CD4-positive, alpha-beta memory T cell (primary cell): ENCODE measurements at regions not wholly inside any gene's neighbourhood (a gene's known extent, or its start where the extent isn't known, plus 50 kb on each side); places are given as distances from the start of the nearest gene placed in this dataset.

ENCODE experiments used
- CTCF ChIA-PET: fragments of 350-600 bp; sonication (Branson Sonifier 250); formaldehyde crosslinking; loops from one replicate; lab custom pipeline; 2021; ENCODE audit warnings: inconsistent platforms; ENCODE audit not compliant: partially characterized antibody; lab: Charles Lee
- POLR2A ChIA-PET: fragments of 350-600 bp; sonication (Branson Sonifier 250); formaldehyde crosslinking; loops from one replicate; lab custom pipeline; 2021; ENCODE audit not compliant: partially characterized antibody; lab: Charles Lee
- DNase-seq, 5 donors: peaks; one replicate each; pipeline versions ENCODE4 v3.0.0 to v3.0.0-alpha.2; 2020 to 2022; ENCODE audit warnings: mixed read lengths in 1 of 5
- H3K27ac ChIP-seq: one replicate; pipeline ENCODE4 v1.7.0; 2013; ENCODE audit warnings: low read depth, low read length
- H3K27me3 ChIP-seq: 2 replicates; pipeline ENCODE4 v1.7.0; 2013; ENCODE audit warnings: mild to moderate bottlenecking, low read length, moderate library complexity; ENCODE audit not compliant: insufficient read depth
- H3K36me3 ChIP-seq: 2 replicates; pipeline ENCODE4 v1.7.0; 2013; ENCODE audit warnings: mild to moderate bottlenecking, low read length, moderate library complexity; ENCODE audit not compliant: insufficient read depth
- H3K4me1 ChIP-seq: 2 replicates; pipeline ENCODE4 v1.7.0; 2013; ENCODE audit warnings: mild to moderate bottlenecking, low read length, moderate library complexity; ENCODE audit not compliant: insufficient read depth
- H3K4me3 ChIP-seq, 2 donors: one replicate each; pipeline ENCODE4 v1.7.0; 2013; ENCODE audit warnings: low read length in 2 of 2, mild to moderate bottlenecking in 1 of 2
- H3K9me3 ChIP-seq, 2 donors: one replicate each; pipeline ENCODE4 v1.7.0; 2013; ENCODE audit warnings: low read length in 2 of 2, control low read depth in 1 of 2; ENCODE audit not compliant: control insufficient read depth in 1 of 2
- H3K27ac Mint-ChIP-seq, 7 donors: one replicate each; pipeline ENCODE4 v1.8.0; 2020 to 2021; ENCODE audit warnings: mixed read lengths in 7 of 7, mild to moderate bottlenecking in 6 of 7, inconsistent platforms in 3 of 7, moderate library complexity in 3 of 7
- H3K27me3 Mint-ChIP-seq, 2 donors: one replicate each; pipeline ENCODE4 v1.8.0; 2020 to 2021; ENCODE audit warnings: mixed read lengths in 2 of 2
- H3K36me3 Mint-ChIP-seq, 2 donors: one replicate each; pipeline ENCODE4 v1.8.0; 2020 to 2021; ENCODE audit warnings: mixed read lengths in 2 of 2, inconsistent platforms in 1 of 2, mild to moderate bottlenecking in 1 of 2
- H3K4me1 Mint-ChIP-seq, 4 donors: one replicate each; pipeline ENCODE4 v1.8.0; 2020 to 2021; ENCODE audit warnings: mixed read lengths in 4 of 4, mild to moderate bottlenecking in 1 of 4
- H3K4me3 Mint-ChIP-seq, 8 donors: one replicate each; pipeline ENCODE4 v1.8.0; 2020 to 2021; ENCODE audit warnings: mixed read lengths in 8 of 8, mild to moderate bottlenecking in 7 of 8, moderate library complexity in 6 of 8, inconsistent platforms in 3 of 8
- H3K9me3 Mint-ChIP-seq, 8 donors: one replicate each; pipeline ENCODE4 v1.8.0; 2020 to 2021; ENCODE audit warnings: mixed read lengths in 8 of 8, mild to moderate bottlenecking in 5 of 8, inconsistent platforms in 3 of 8, moderate library complexity in 1 of 8
- intact Hi-C: fragments of 100-400 bp; cut with micrococcal nuclease; formaldehyde crosslinking; loops from one replicate; pipeline ENCODE4 v1.15.1; 2023

DNA sequence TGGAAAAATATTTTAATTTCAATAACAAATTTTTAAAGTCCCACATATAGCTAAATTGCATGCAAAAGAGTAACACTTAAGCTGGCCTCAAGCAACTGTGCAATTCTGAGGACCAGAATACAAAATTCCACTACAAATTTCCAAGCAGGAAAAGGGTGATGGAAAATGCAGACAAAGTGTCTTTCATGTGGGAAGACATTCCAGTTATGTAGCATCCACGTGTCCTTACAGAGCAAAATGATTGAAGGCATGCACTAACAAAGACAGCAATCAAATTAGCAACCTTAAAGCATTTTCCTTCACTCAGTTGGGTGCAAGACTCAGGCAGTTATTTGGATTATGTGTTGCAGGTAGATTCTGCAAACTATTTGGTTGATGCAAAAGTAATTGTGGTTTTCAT lies 203.7 kb downstream of the HERPUD2 start:
- intact Hi-C loops = no loop called here
- H3K9me3 Mint-ChIP-seq = peaks cover 0 to 1% (median 0%) of the 10 kb centered on the region in 8 donors
- CTCF ChIA-PET = no interaction called here
- no peaks in the 10 kb centered on the region for H3K36me3 ChIP-seq
- no peaks in the 10 kb centered on the region for H3K9me3 ChIP-seq
- no peak overlapping the region for H3K4me3 ChIP-seq
- POLR2A ChIA-PET = no interaction called here
- no peaks in the 10 kb centered on the region for H3K4me1 ChIP-seq
- no peak overlapping the region for H3K27ac Mint-ChIP-seq
- no peaks in the 10 kb centered on the region for H3K4me1 Mint-ChIP-seq
- DNase-seq = no peak
- peaks cover 1 to 5% of the 10 kb centered on the region in 2 donors for H3K27me3 Mint-ChIP-seq
- H3K27me3 ChIP-seq = no peaks in the 10 kb centered on the region
- H3K4me3 Mint-ChIP-seq = no peak overlapping the region
- H3K36me3 Mint-ChIP-seq = no peaks in the 10 kb centered on the region
- H3K27ac ChIP-seq = no peak overlapping the region

GRCh38 chr7:35487841-35488240 lies 207.1 kb downstream of the HERPUD2 start:
- H3K4me1 Mint-ChIP-seq = no peaks in the 10 kb centered on the region
- no peak overlapping the region for H3K4me3 Mint-ChIP-seq
- no peak overlapping the region for H3K4me3 ChIP-seq
- no peak for DNase-seq
- H3K36me3 ChIP-seq = no peaks in the 10 kb centered on the region
- peaks cover 0 to 1% (median 0%) of the 10 kb centered on the region in 8 donors for H3K9me3 Mint-ChIP-seq
- no peak overlapping the region for H3K27ac Mint-ChIP-seq
- intact Hi-C loops = no loop called here
- H3K27me3 Mint-ChIP-seq = peaks cover 6 to 18% of the 10 kb centered on the region in 2 donors
- H3K27me3 ChIP-seq = no peaks in the 10 kb centered on the region
- POLR2A ChIA-PET = no interaction called here
- H3K4me1 ChIP-seq = no peaks in the 10 kb centered on the region
- CTCF ChIA-PET = interaction anchor here (0.8 kb wide), 1 partner anchor 14 kb away, joined by 3 read pairs; no protein-coding TSS in a partner anchor
- no peaks in the 10 kb centered on the region for H3K36me3 Mint-ChIP-seq
- no peak overlapping the region for H3K27ac ChIP-seq
- no peaks in the 10 kb centered on the region for H3K9me3 ChIP-seq

DNA sequence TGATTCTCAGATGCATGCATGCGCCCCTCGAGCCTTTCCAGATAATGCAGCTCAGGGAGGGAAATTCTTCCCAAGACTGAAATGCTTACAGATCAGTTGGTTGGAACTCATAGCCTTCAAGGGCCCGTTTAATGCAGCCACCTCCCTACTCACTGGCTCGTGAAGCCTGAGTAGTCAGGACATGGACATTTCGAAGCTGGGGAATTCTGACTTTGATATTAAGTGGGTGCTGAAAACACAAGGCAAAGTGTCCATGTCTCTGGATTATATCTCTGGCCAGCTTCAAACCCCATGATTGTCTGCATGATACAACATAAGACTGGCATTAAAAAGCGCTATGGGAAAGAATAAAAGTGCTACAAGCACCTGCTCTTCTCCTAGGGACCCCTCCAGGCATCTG lies 207.5 kb downstream of the HERPUD2 start:
- Histone ChIP-seq H3K36me3 (no peaks in the 10 kb centered on the region), H3K27ac (no peak overlapping the region), H3K4me1 (no peaks in the 10 kb centered on the region), H3K9me3 (no peaks in the 10 kb centered on the region), H3K4me3 (no peak overlapping the region), H3K27me3 (no peaks in the 10 kb centered on the region)
- H3K4me1 Mint-ChIP-seq = no peaks in the 10 kb centered on the region
- no peak overlapping the region for H3K27ac Mint-ChIP-seq
- H3K9me3 Mint-ChIP-seq = peaks cover 0 to 1% (median 0%) of the 10 kb centered on the region in 8 donors
- no peaks in the 10 kb centered on the region for H3K36me3 Mint-ChIP-seq
- POLR2A ChIA-PET = no interaction called here
- H3K27me3 Mint-ChIP-seq = peaks cover 6 to 17% of the 10 kb centered on the region in 2 donors
- DNase-seq = no peak
- intact Hi-C loops = no loop called here
- CTCF ChIA-PET = no interaction called here
- H3K4me3 Mint-ChIP-seq = no peak overlapping the region

- Mint-ChIP-seq H3K4me3 (no peak overlapping the region), H3K27ac (no peak overlapping the region), H3K9me3 (peaks cover 0 to 1% (median 0%) of the 10 kb centered on the region in 8 donors), H3K4me1 (no peaks in the 10 kb centered on the region), H3K36me3 (no peaks in the 10 kb centered on the region), H3K27me3 (peaks cover 14 to 16% of the 10 kb centered on the region in 2 donors)
- DNase-seq = no peak
- Histone ChIP-seq H3K9me3 (no peaks in the 10 kb centered on the region), H3K36me3 (no peaks in the 10 kb centered on the region), H3K27ac (no peak overlapping the region), H3K4me1 (no peaks in the 10 kb centered on the region), H3K4me3 (no peak overlapping the region), H3K27me3 (no peaks in the 10 kb centered on the region)
- ChIA-PET CTCF (no interaction called here), POLR2A (no interaction called here)
- intact Hi-C loops = no loop called here
Observed at GRCh38 chr7:35485436-35485835, 209.5 kb downstream of the HERPUD2 start.

DNA sequence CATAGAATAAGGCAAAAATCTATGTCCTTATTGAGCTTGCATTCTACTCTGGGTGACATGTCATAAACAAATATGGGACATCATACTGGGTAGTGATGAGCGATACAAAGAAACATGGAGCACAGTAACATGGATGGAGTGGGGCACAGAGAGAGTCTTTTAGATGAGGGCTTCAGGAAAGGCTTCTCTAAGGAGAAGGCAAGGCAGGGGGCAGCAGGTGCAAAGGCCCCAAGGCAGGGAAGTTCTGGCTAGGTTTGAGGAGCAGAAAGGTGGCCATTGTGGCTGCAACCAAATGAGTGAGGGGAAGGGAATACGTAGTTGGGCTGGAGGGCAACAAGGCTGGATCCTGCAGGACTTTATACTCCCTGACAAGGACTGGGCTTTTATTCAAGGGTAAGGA lies 211.4 kb downstream of the HERPUD2 start:
- POLR2A ChIA-PET = no interaction called here
- H3K4me1 Mint-ChIP-seq = no peaks in the 10 kb centered on the region
- H3K9me3 Mint-ChIP-seq = peaks cover 0 to 5% (median under 1%) of the 10 kb centered on the region in 8 donors
- no peak overlapping the region for H3K4me3 ChIP-seq
- no peaks in the 10 kb centered on the region for H3K9me3 ChIP-seq
- peak overlapping the region in 1 of 7 donors; percentile 42 for H3K27ac Mint-ChIP-seq
- intact Hi-C loops = no loop called here
- DNase-seq = no peak
- no peaks in the 10 kb centered on the region for H3K4me1 ChIP-seq
- peak overlapping the region in 1 of 8 donors; percentile 26 for H3K4me3 Mint-ChIP-seq
- no peaks in the 10 kb centered on the region for H3K36me3 ChIP-seq
- no peaks in the 10 kb centered on the region for H3K36me3 Mint-ChIP-seq
- H3K27me3 ChIP-seq = no peaks in the 10 kb centered on the region
- H3K27ac ChIP-seq = no peak overlapping the region
- CTCF ChIA-PET = no interaction called here
- H3K27me3 Mint-ChIP-seq = peaks cover 14 to 16% of the 10 kb centered on the region in 2 donors

DNA sequence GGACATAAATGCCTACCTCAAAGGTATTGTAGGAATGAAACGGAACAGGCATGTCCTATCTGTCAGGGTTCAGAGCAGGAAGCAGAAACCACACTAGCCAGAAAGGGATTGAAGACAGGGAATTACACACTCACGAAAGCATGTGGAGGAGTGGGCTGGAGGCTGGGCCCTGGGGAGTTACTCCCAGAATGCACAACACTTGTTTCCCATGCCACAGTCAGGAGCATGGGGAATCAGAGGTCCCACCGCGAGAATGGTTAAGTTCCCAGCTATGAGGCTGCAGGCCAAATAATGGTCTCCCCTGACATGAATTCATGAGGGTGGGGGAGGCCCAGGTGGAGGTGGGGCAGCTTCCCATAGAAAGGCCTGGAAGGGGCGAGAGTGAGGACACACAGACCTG lies 212.7 kb downstream of the HERPUD2 start:
- Mint-ChIP-seq H3K36me3 (peaks cover 0 to under 1% of the 10 kb centered on the region in 2 donors), H3K9me3 (peaks cover 1 to 18% (median 12%) of the 10 kb centered on the region in 8 donors), H3K27ac (no peak overlapping the region), H3K4me1 (no peaks in the 10 kb centered on the region), H3K27me3 (peaks cover 15 to 18% of the 10 kb centered on the region in 2 donors), H3K4me3 (no peak overlapping the region)
- intact Hi-C loops = no loop called here
- Histone ChIP-seq H3K27me3 (no peaks in the 10 kb centered on the region), H3K4me3 (no peak overlapping the region), H3K4me1 (no peaks in the 10 kb centered on the region), H3K9me3 (no peaks in the 10 kb centered on the region), H3K27ac (no peak overlapping the region), H3K36me3 (no peaks in the 10 kb centered on the region)
- CTCF ChIA-PET = no interaction called here
- POLR2A ChIA-PET = no interaction called here
- DNase-seq = no peak

DNA sequence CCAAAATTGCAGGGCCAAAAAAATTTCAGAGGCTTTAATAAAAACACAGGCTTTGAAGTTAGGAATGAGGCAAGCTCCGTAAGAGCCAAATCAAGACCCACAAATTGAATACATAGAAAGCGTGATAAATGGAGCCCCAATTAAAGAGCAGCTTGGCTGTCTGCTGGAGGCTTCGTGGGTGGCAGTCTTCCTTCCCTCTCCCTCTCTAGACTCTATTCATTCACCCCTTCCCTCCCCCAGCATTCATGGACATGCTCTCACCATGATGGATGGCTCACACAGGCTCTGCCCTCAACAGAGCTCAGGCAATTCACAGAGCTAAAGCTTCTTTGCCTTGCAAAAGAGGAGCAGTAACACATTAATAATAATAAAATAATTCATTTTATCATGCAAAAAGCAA lies 214.1 kb downstream of the HERPUD2 start:
- no peaks in the 10 kb centered on the region for H3K9me3 ChIP-seq
- no peak overlapping the region for H3K27ac Mint-ChIP-seq
- H3K9me3 Mint-ChIP-seq = peaks cover 1 to 28% (median 18%) of the 10 kb centered on the region in 8 donors
- no peak overlapping the region for H3K4me3 Mint-ChIP-seq
- H3K27ac ChIP-seq = no peak overlapping the region
- peaks cover 2 to 3% of the 10 kb centered on the region in 2 donors for H3K36me3 Mint-ChIP-seq
- no peak for DNase-seq
- H3K4me3 ChIP-seq = no peak overlapping the region
- H3K36me3 ChIP-seq = no peaks in the 10 kb centered on the region
- intact Hi-C loops = no loop called here
- no peaks in the 10 kb centered on the region for H3K27me3 ChIP-seq
- H3K27me3 Mint-ChIP-seq = peaks cover 15 to 19% of the 10 kb centered on the region in 2 donors
- ChIA-PET CTCF (no interaction called here), POLR2A (no interaction called here)
- H3K4me1 ChIP-seq = no peaks in the 10 kb centered on the region
- H3K4me1 Mint-ChIP-seq = no peaks in the 10 kb centered on the region

- ChIA-PET CTCF (no interaction called here), POLR2A (no interaction called here)
- Histone ChIP-seq H3K27me3 (peaks cover 4% of the 10 kb centered on the region), H3K9me3 (no peaks in the 10 kb centered on the region), H3K4me3 (no peak overlapping the region), H3K4me1 (no peaks in the 10 kb centered on the region), H3K27ac (no peak overlapping the region), H3K36me3 (no peaks in the 10 kb centered on the region)
- H3K27ac Mint-ChIP-seq = no peak overlapping the region
- no peak overlapping the region for H3K4me3 Mint-ChIP-seq
- peaks cover 2 to 3% of the 10 kb centered on the region in 2 donors for H3K36me3 Mint-ChIP-seq
- peaks cover 11 to 14% of the 10 kb centered on the region in 2 donors for H3K27me3 Mint-ChIP-seq
- DNase-seq = no peak
- no peaks in the 10 kb centered on the region for H3K4me1 Mint-ChIP-seq
- intact Hi-C loops = no loop called here
- H3K9me3 Mint-ChIP-seq = peaks cover 1 to 32% (median 23%) of the 10 kb centered on the region in 8 donors
Observed at GRCh38 chr7:35477609-35478008, 217.3 kb downstream of the HERPUD2 start.
